DOHH2 (cell line): ENCODE measurements at regions not wholly inside any gene's neighbourhood (a gene's known extent, or its start where the extent isn't known, plus 50 kb on each side); places are given as distances from the start of the nearest gene placed in this dataset.
A peak's percentile ranks its signal among the peaks of the same experiment; 100 is the strongest.

ENCODE experiments used
- H3F3A ChIP-seq: fragments of 200-600 bp; sonication (generic), shearing (Covaris generic); 2 replicates; pipeline ENCODE4 v1.6.0; 2016; ENCODE audit warnings: antibody characterized with exemption, mild to moderate bottlenecking; ENCODE audit not compliant: control insufficient read depth, insufficient read depth
- H3K27ac ChIP-seq: fragments of 200-600 bp; sonication (generic); 2 replicates; pipeline ENCODE4 v1.5.1; 2014; ENCODE audit warnings: low read depth, mild to moderate bottlenecking, low read length, moderate library complexity
- H3K27me3 ChIP-seq: fragments of 200-600 bp; sonication (generic); 2 replicates; pipeline ENCODE4 v1.6.1; 2014; ENCODE audit warnings: mild to moderate bottlenecking, low read length, mixed read lengths; ENCODE audit not compliant: control insufficient read depth
- H3K36me3 ChIP-seq: fragments of 200-600 bp; sonication (generic); 2 replicates; pipeline ENCODE4 v1.6.1; 2014; ENCODE audit warnings: mild to moderate bottlenecking, low read length, moderate library complexity, mixed read lengths; ENCODE audit not compliant: control insufficient read depth
- H3K4me1 ChIP-seq: fragments of 200-600 bp; sonication (generic); 2 replicates; pipeline ENCODE4 v1.6.1; 2014; ENCODE audit warnings: mild to moderate bottlenecking, low read length, mixed read lengths; ENCODE audit not compliant: control insufficient read depth
- H3K4me2 ChIP-seq: fragments of 200-600 bp; sonication (generic); 2 replicates; pipeline ENCODE4 v1.6.0; 2014; ENCODE audit warnings: mild to moderate bottlenecking, low read length, moderate library complexity
- H3K4me3 ChIP-seq: fragments of 200-600 bp; sonication (generic); 2 replicates; pipeline ENCODE4 v1.5.1; 2014; ENCODE audit warnings: mild to moderate bottlenecking, low read length, mixed read lengths
- H3K79me2 ChIP-seq: fragments of 200-600 bp; sonication (generic); 2 replicates; pipeline ENCODE4 v1.6.1; 2014; ENCODE audit warnings: mild to moderate bottlenecking, low read length, mixed read lengths; ENCODE audit not compliant: control insufficient read depth
- H3K9me2 ChIP-seq: fragments of 200-600 bp; sonication (generic); replicated peaks from 2 replicates; pipeline ENCODE4 v1.6.1; 2014; ENCODE audit warnings: mild to moderate bottlenecking, low read length, mixed read lengths; ENCODE audit not compliant: control insufficient read depth
- H3K9me3 ChIP-seq: fragments of 200-600 bp; sonication (generic); 2 replicates; pipeline ENCODE4 v1.6.1; 2014; ENCODE audit warnings: antibody characterized with exemption, low read length, mixed read lengths; ENCODE audit not compliant: control insufficient read depth, insufficient read depth
- H4K20me1 ChIP-seq: fragments of 200-600 bp; sonication (generic); 2 replicates; pipeline ENCODE4 v1.6.0; 2014; ENCODE audit warnings: low read depth, mild to moderate bottlenecking, antibody characterized with exemption, low read length, moderate library complexity; ENCODE audit not compliant: control insufficient read depth, insufficient read depth
- CTCF ChIP-seq: fragments of 200-600 bp; sonication (generic); IDR thresholded peaks from one replicate; pipeline ENCODE4 v1.5.1; 2014; ENCODE audit warnings: antibody characterized with exemption, mild to moderate bottlenecking, low read depth, low read length; ENCODE audit not compliant: poor library complexity, severe bottlenecking
- EZH2phosphoT487 ChIP-seq: fragments of 200-600 bp; sonication (generic); IDR thresholded peaks from 2 replicates; pipeline ENCODE4 v1.6.1; 2017; ENCODE audit warnings: borderline replicate concordance, mild to moderate bottlenecking, antibody characterized with exemption, low read length, moderate library complexity, mixed read lengths

GRCh38 chr3:6204891-6205290, 656.0 kb upstream of the GRM7 start:
- no peaks in the 10 kb centered on the region for H3K27me3 ChIP-seq
- no peaks in the 10 kb centered on the region for H4K20me1 ChIP-seq
- no peaks in the 10 kb centered on the region for H3K36me3 ChIP-seq
- H3K9me2 ChIP-seq: no peaks in the 10 kb centered on the region
- H3K4me1 ChIP-seq: no peaks in the 10 kb centered on the region
- H3K79me2 ChIP-seq: no peaks in the 10 kb centered on the region
- TF ChIP-seq CTCF: peak; percentile 77
- no peak for TF ChIP-seq EZH2phosphoT487
- no peaks in the 10 kb centered on the region for H3F3A ChIP-seq
- H3K4me2 ChIP-seq: no peak overlapping the region
- no peaks in the 10 kb centered on the region for H3K9me3 ChIP-seq
- no peak overlapping the region for H3K27ac ChIP-seq
- H3K4me3 ChIP-seq: no peak overlapping the region

- Histone ChIP-seq H3K27ac (no peak overlapping the region), H3K79me2 (no peaks in the 10 kb centered on the region), H3K27me3 (no peaks in the 10 kb centered on the region), H3K4me2 (no peak overlapping the region), H4K20me1 (no peaks in the 10 kb centered on the region), H3F3A (0 out of 2 replicates have a peak, but pooled peaks cover 3% of the 10 kb centered on the region), H3K4me3 (no peak overlapping the region), H3K9me3 (no peaks in the 10 kb centered on the region), H3K36me3 (no peaks in the 10 kb centered on the region), H3K4me1 (peaks cover 17% of the 10 kb centered on the region), H3K9me2 (no peaks in the 10 kb centered on the region)
- TF ChIP-seq CTCF (no peak), EZH2phosphoT487 (no peak)
These were observed 644.5 kb upstream of the GRM7 start for GRCh38 chr3:6216135-6217026.

- Histone ChIP-seq H3K79me2 (no peaks in the 10 kb centered on the region), H3K36me3 (no peaks in the 10 kb centered on the region), H3K9me3 (no peaks in the 10 kb centered on the region), H3K9me2 (no peaks in the 10 kb centered on the region), H3F3A (0 out of 2 replicates have a peak, but pooled peaks cover 3% of the 10 kb centered on the region), H4K20me1 (no peaks in the 10 kb centered on the region), H3K27ac (no peak overlapping the region), H3K4me1 (peaks cover 40% of the 10 kb centered on the region), H3K27me3 (no peaks in the 10 kb centered on the region), H3K4me2 (peak overlapping the region; percentile 57), H3K4me3 (peak overlapping the region; percentile 45)
- no peak for TF ChIP-seq EZH2phosphoT487
- no peak for TF ChIP-seq CTCF
These were observed 640.5 kb upstream of the GRM7 start for GRCh38 chr3:6220447-6220846.
